ENCODE measurements at regions not wholly inside any gene's neighbourhood (a gene's known extent, or its start where the extent isn't known, plus 50 kb on each side); places are given as distances from the start of the nearest gene placed in this dataset.

DNA sequence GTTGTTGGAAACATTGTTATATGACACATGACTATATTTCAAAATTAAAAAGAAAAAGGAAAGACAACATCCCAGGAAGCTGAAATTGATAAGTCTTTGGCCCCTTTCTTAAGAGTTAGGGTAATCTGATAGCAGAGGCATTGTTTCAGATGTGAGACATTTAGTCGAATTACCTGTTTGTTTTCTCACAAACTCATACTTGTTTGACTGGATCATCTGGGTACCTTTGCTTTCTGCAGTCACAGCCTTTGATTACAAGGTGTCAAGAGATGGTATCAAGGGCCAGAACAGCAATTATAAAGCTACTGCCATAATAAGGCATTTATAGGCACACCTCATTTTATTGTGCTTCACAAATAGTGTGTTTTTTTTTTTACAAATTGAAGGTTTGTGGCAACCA, 136.3 kb downstream of the DUSP10 start:
- in situ Hi-C loops (cut with HindIII; ENCODE audit: extremely low pct_ligation_motif_present, low pct_unique_long_range_greater_than_20kb): no loop called here
- 25% methylated on average over 1 of the region's 1 CpG for WGBS (ENCODE audit: low lambda C conversion rate)

DNA sequence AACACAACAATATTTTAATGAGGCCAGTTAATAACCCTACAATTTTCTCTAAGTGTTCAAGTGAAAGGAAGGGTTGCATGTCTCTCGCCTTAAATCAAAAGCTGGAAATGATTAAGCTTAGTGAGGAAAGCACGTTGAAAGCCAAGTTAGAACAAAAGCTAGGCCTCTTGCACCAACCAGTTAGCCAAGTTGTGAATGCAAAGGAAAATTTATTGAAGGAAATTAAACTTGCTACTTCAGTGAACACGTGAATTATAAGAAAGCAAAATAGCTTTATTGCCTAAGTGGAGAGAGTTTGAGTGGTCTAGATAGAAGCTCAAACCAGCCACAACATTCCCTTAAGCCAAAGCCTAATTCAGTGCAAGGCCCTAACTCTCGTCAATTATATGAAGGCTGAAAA, 135.6 kb downstream of the DUSP10 start:
- Histone ChIP-seq H3K27ac (ENCODE audit: extremely low read length, insufficient read depth, low read length) (no peak overlapping the region), H3K79me2 (ENCODE audit: insufficient read depth, low read length) (no peaks in the 10 kb centered on the region), H3K27me3 (ENCODE audit: control insufficient read depth in 1 of 2, insufficient read depth in 2 of 2, low read length in 2 of 2) (no peaks in the 10 kb centered on the region), H2AFZ (ENCODE audit: low read length) (no peak overlapping the region), H3K4me3 (replicated peaks in 1 of 3; ENCODE audit: insufficient read depth in 1 of 3, low read depth in 2 of 3, low read length in 3 of 3) (no peak overlapping the region), H3K36me3 (replicated peaks in 1 of 2; ENCODE audit: control insufficient read depth in 1 of 2, insufficient read depth in 2 of 2, low read length in 2 of 2) (no peaks in the 10 kb centered on the region), H3K4me1 (ENCODE audit: insufficient read depth, low read length) (no peaks in the 10 kb centered on the region), H3K9me3 (ENCODE audit: low read length) (no peaks in the 10 kb centered on the region), H4K20me1 (ENCODE audit: insufficient read depth, low read length) (no peaks in the 10 kb centered on the region), H3K4me2 (ENCODE audit: low read depth, low read length) (no peak overlapping the region), H3K9ac (ENCODE audit: insufficient read depth, low read depth, low read length) (no peak overlapping the region)
- BruUV-seq (replicated peaks): no TSS peak
- WGBS (ENCODE audit: low lambda C conversion rate): 10% methylated on average over 4 of the region's 4 CpGs
- FAIRE-seq: no peak
- CTCF ChIA-PET (ENCODE audit: low intra/inter-chr PET ratio, low total read pairs): no interaction called here
- intact Hi-C loops (cut with micrococcal nuclease; ENCODE audit: unreplicated experiment) (no loop called here), in situ Hi-C loops (cut with HindIII; ENCODE audit: extremely low pct_ligation_motif_present, low pct_unique_long_range_greater_than_20kb) (no loop called here)
- ATAC-seq: no peak
- POLR2A ChIA-PET: no interaction called here
- DNase-seq (ENCODE audit: low spot score): no peak
- TF ChIP-seq, protein P1, sequence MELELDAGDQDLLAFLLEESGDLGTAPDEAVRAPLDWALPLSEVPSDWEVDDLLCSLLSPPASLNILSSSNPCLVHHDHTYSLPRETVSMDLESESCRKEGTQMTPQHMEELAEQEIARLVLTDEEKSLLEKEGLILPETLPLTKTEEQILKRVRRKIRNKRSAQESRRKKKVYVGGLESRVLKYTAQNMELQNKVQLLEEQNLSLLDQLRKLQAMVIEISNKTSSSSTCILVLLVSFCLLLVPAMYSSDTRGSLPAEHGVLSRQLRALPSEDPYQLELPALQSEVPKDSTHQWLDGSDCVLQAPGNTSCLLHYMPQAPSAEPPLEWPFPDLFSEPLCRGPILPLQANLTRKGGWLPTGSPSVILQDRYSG (CRISPR knock-in tag; IDR thresholded peaks at IDR 0.05): no peak
- TF ChIP-seq RAD21 (CRISPR knock-in tag; IDR thresholded peaks at IDR 0.05) (no peak), TARDBP (CRISPR knock-in tag; IDR thresholded peaks at IDR 0.05) (no peak), SP5 (CRISPR knock-in tag; IDR thresholded peaks at IDR 0.05; ENCODE audit: borderline replicate concordance, low read depth) (no peak), TBP (CRISPR knock-in tag; IDR thresholded peaks at IDR 0.05) (no peak), JUN (CRISPR knock-in tag; IDR thresholded peaks at IDR 0.05) (no peak), PAX8 (CRISPR knock-in tag; IDR thresholded peaks at IDR 0.05; ENCODE audit: borderline replicate concordance) (no peak), AGO1 (IDR thresholded peaks at IDR 0.05; ENCODE audit: low read depth, low read length, poor library complexity, severe bottlenecking) (no peak)
- TF ChIP-seq, protein P2, sequence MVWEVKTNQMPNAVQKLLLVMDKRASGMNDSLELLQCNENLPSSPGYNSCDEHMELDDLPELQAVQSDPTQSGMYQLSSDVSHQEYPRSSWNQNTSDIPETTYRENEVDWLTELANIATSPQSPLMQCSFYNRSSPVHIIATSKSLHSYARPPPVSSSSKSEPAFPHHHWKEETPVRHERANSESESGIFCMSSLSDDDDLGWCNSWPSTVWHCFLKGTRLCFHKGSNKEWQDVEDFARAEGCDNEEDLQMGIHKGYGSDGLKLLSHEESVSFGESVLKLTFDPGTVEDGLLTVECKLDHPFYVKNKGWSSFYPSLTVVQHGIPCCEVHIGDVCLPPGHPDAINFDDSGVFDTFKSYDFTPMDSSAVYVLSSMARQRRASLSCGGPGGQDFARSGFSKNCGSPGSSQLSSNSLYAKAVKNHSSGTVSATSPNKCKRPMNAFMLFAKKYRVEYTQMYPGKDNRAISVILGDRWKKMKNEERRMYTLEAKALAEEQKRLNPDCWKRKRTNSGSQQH (CRISPR knock-in tag; IDR thresholded peaks at IDR 0.05; ENCODE audit: low read depth): no peak
- TF ChIP-seq, protein P3, sequence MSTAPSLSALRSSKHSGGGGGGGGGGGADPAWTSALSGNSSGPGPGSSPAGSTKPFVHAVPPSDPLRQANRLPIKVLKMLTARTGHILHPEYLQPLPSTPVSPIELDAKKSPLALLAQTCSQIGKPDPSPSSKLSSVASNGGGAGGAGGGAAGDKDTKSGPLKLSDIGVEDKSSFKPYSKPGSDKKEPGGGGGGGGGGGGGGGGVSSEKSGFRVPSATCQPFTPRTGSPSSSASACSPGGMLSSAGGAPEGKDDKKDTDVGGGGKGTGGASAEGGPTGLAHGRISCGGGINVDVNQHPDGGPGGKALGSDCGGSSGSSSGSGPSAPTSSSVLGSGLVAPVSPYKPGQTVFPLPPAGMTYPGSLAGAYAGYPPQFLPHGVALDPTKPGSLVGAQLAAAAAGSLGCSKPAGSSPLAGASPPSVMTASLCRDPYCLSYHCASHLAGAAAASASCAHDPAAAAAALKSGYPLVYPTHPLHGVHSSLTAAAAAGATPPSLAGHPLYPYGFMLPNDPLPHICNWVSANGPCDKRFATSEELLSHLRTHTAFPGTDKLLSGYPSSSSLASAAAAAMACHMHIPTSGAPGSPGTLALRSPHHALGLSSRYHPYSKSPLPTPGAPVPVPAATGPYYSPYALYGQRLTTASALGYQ (CRISPR knock-in tag; IDR thresholded peaks at IDR 0.05): no peak

More for the DNA sequence above, 136.3 kb downstream of the DUSP10 start:
- H4K20me1 ChIP-seq (ENCODE audit: insufficient read depth, low read length): no peaks in the 10 kb centered on the region
- no peak overlapping the region for H3K27ac ChIP-seq (ENCODE audit: extremely low read length, insufficient read depth, low read length)
- H3K27me3 ChIP-seq (ENCODE audit: control insufficient read depth in 1 of 2, insufficient read depth in 2 of 2, low read length in 2 of 2): no peaks in the 10 kb centered on the region
- DNase-seq (ENCODE audit: low spot score) (no peak), ATAC-seq (no peak), FAIRE-seq (no peak)
- H3K4me1 ChIP-seq (ENCODE audit: insufficient read depth, low read length): no peaks in the 10 kb centered on the region
- no peaks in the 10 kb centered on the region for H3K36me3 ChIP-seq (replicated peaks in 1 of 2; ENCODE audit: control insufficient read depth in 1 of 2, insufficient read depth in 2 of 2, low read length in 2 of 2)
- no TSS peak for BruUV-seq (replicated peaks)
- H3K4me2 ChIP-seq (ENCODE audit: low read depth, low read length): no peak overlapping the region
- ChIA-PET CTCF (ENCODE audit: low intra/inter-chr PET ratio, low total read pairs) (no interaction called here), POLR2A (no interaction called here)
- H3K9me3 ChIP-seq (ENCODE audit: low read length): no peaks in the 10 kb centered on the region
- H3K9ac ChIP-seq (ENCODE audit: insufficient read depth, low read depth, low read length): no peak overlapping the region
- no peaks in the 10 kb centered on the region for H3K79me2 ChIP-seq (ENCODE audit: insufficient read depth, low read length)
- TF ChIP-seq YY1 (IDR thresholded peaks at IDR 0.05; ENCODE audit: insufficient read depth, insufficient replicate concordance, low read depth, low read length) (no peak), ZNF383 (CRISPR knock-in tag; IDR thresholded peaks at IDR 0.05; ENCODE audit: borderline replicate concordance) (no peak), KMT2A (CRISPR knock-in tag; IDR thresholded peaks at IDR 0.05) (no peak)
- TF ChIP-seq, protein P4, sequence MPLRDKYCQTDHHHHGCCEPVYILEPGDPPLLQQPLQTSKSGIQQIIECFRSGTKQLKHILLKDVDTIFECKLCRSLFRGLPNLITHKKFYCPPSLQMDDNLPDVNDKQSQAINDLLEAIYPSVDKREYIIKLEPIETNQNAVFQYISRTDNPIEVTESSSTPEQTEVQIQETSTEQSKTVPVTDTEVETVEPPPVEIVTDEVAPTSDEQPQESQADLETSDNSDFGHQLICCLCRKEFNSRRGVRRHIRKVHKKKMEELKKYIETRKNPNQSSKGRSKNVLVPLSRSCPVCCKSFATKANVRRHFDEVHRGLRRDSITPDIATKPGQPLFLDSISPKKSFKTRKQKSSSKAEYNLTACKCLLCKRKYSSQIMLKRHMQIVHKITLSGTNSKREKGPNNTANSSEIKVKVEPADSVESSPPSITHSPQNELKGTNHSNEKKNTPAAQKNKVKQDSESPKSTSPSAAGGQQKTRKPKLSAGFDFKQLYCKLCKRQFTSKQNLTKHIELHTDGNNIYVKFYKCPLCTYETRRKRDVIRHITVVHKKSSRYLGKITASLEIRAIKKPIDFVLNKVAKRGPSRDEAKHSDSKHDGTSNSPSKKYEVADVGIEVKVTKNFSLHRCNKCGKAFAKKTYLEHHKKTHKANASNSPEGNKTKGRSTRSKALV (CRISPR knock-in tag; IDR thresholded peaks at IDR 0.05): no peak
- intact Hi-C loops (cut with micrococcal nuclease; ENCODE audit: unreplicated experiment): no loop called here
- H3K4me3 ChIP-seq (replicated peaks in 1 of 3; ENCODE audit: insufficient read depth in 1 of 3, low read depth in 2 of 3, low read length in 3 of 3): no peak overlapping the region
- H2AFZ ChIP-seq (ENCODE audit: low read length): no peak overlapping the region

Measured in HepG2 (cell line).